T-cell (primary cell): ENCODE measurements at regions not wholly inside any gene's neighbourhood (a gene's known extent, or its start where the extent isn't known, plus 50 kb on each side); places are given as distances from the start of the nearest gene placed in this dataset.

Source experiments
- ATAC-seq, 4 experiments: fragments of 200-7000 bp in 3 of 4; fragments of 150-1000 bp in 1 of 4; cut with Tn5 transposase; replicated peaks in 1 of 4; 1 replicate in 3 of 4; 2 replicates in 1 of 4; pipeline ENCODE4 v1.10.0; 2021; ENCODE audit warnings: moderate library complexity in 3 of 4, mild to moderate bottlenecking in 2 of 4, moderate number of reproducible peaks in 1 of 4
- CTCF ChIA-PET, 2 donors: fragments of 300-600 bp; sonication (Branson Sonifier 250); formaldehyde crosslinking; loops; one replicate each; lab custom pipeline; 2022; ENCODE audit warnings: antibody characterized with exemption in 2 of 2; lab: Charles Lee
- POLR2A ChIA-PET, 2 donors: fragments of 300-600 bp; sonication (Branson Sonifier 250); formaldehyde crosslinking; loops; one replicate each; lab custom pipeline; 2022; ENCODE audit warnings: antibody characterized with exemption in 2 of 2; lab: Charles Lee
- DNase-seq, 35 experiments: peaks; one replicate each; pipeline versions ENCODE4 v3.0.0 to v3.0.0-alpha.2; 2013 to 2023
- H3K27ac ChIP-seq: one replicate; pipeline ENCODE4 v1.5.1; 2013; ENCODE audit warnings: low read length
- H3K27me3 ChIP-seq, 2 experiments: replicated peaks in 1 of 2; 1 replicate in 1 of 2; 2 replicates in 1 of 2; pipeline versions ENCODE4 v1.6.1 to v1.7.0; 2013; ENCODE audit warnings: low read length in 1 of 2, mixed read lengths in 1 of 2; ENCODE audit not compliant: control insufficient read depth in 2 of 2, insufficient read depth in 2 of 2; ENCODE audit errors: extremely low read depth in 1 of 2
- H3K36me3 ChIP-seq, 2 donors: 1 replicate in 1 of 2; 2 replicates in 1 of 2; pipeline versions ENCODE4 v1.6.1 to v1.7.0; 2013; ENCODE audit warnings: low read length in 1 of 2; ENCODE audit not compliant: control insufficient read depth in 2 of 2, insufficient read depth in 1 of 2; ENCODE audit errors: extremely low read depth in 1 of 2
- H3K4me1 ChIP-seq, 2 experiments: 1 replicate in 1 of 2; 2 replicates in 1 of 2; pipeline versions ENCODE4 v1.6.1 to v1.7.0; 2013; ENCODE audit warnings: low read length in 2 of 2, mixed read lengths in 1 of 2; ENCODE audit not compliant: insufficient read depth in 2 of 2, control insufficient read depth in 1 of 2; ENCODE audit errors: extremely low read depth in 1 of 2
- H3K4me3 ChIP-seq, 2 donors: 1 replicate in 1 of 2; 2 replicates in 1 of 2; pipeline versions ENCODE4 v1.5.1 to v1.7.0; 2013; ENCODE audit warnings: mild to moderate bottlenecking in 2 of 2, low read length in 1 of 2, moderate library complexity in 1 of 2; ENCODE audit not compliant: control insufficient read depth in 1 of 2; ENCODE audit errors: extremely low read depth in 1 of 2
- H3K9me3 ChIP-seq: 2 replicates; pipeline ENCODE4 v1.7.0; 2013
- H3K27ac Mint-ChIP-seq, 2 donors: one replicate each; pipeline ENCODE4 v1.8.0; 2020 to 2021; ENCODE audit warnings: mild to moderate bottlenecking in 2 of 2, mixed read lengths in 2 of 2
- H3K27me3 Mint-ChIP-seq, 2 donors: one replicate each; pipeline ENCODE4 v1.8.0; 2021 to 2022; ENCODE audit warnings: mixed read lengths in 2 of 2
- H3K36me3 Mint-ChIP-seq: one replicate; pipeline ENCODE4 v1.8.0; 2021; ENCODE audit warnings: mixed read lengths
- H3K4me1 Mint-ChIP-seq, 3 donors: one replicate each; pipeline ENCODE4 v1.8.0; 2020 to 2022; ENCODE audit warnings: mixed read lengths in 3 of 3, mild to moderate bottlenecking in 1 of 3
- H3K4me3 Mint-ChIP-seq, 3 donors: one replicate each; pipeline ENCODE4 v1.8.0; 2020 to 2022; ENCODE audit warnings: mild to moderate bottlenecking in 3 of 3, mixed read lengths in 3 of 3, moderate library complexity in 3 of 3
- H3K9me3 Mint-ChIP-seq, 3 donors: one replicate each; pipeline ENCODE4 v1.8.0; 2020 to 2022; ENCODE audit warnings: mixed read lengths in 3 of 3
- WGBS: methylation state at CpG from one replicate; pipeline ENCODE4 v1.1.5; 2013; ENCODE audit warnings: missing lambda C conversion rate; ENCODE audit not compliant: insufficient coverage; 5-methylcytosine and 5-hydroxymethylcytosine counted together

DNA sequence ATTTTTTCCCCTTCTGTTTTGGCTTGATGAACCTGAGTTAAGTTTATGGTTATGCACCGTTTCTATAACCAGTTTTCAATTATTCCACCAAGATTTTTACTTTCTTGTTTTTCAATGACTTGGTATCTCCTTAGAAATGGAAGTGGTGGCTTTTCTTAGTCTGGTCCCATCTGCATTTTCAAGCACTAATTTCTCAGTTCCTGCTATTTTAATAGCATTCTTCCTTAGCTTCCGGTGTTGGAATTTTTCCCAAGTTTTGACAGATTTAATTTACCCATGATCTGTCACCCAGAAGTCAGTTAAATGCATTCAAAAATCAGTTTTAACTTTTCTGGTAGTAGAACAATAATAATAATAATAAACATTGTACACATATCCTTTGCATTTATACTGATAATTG is 184.6 kb upstream of the OLFM3 start:
- H3K4me1 Mint-ChIP-seq = no peaks in the 10 kb centered on the region
- H3K36me3 Mint-ChIP-seq = no peaks in the 10 kb centered on the region
- DNase-seq (no peak), ATAC-seq (no peak)
- ChIA-PET POLR2A (no interaction called here), CTCF (no interaction called here)
- H3K4me3 ChIP-seq = no peak overlapping the region
- H3K9me3 ChIP-seq = no peaks in the 10 kb centered on the region
- H3K27me3 Mint-ChIP-seq = no peaks in the 10 kb centered on the region
- H3K27ac ChIP-seq = no peak overlapping the region
- no peak overlapping the region for H3K4me3 Mint-ChIP-seq
- no CpG with 5 or more reads among the region's 2 CpGs for WGBS
- no peaks in the 10 kb centered on the region for H3K27me3 ChIP-seq
- no peak overlapping the region for H3K27ac Mint-ChIP-seq
- no peaks in the 10 kb centered on the region for H3K4me1 ChIP-seq
- H3K9me3 Mint-ChIP-seq = no peaks in the 10 kb centered on the region
- no peaks in the 10 kb centered on the region for H3K36me3 ChIP-seq

DNA sequence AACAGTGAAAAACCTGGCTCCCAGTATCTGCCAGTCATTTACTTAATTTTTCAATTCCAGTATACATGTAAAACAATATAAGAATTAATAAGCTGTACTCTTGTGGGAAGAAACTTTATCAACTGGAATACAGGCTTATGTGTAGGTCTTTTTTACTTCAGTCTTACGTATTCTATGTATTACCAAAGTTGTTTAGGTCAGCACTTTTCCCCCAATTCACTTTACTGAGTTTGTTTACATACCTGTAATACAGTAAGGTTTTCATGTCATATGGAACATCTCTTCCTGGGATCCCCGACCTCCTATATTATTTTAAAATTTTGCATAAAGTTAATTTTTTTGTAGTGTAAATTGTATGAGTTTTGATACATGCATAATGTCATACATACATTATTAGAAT is 181.8 kb upstream of the OLFM3 start:
- no CpG with 5 or more reads among the region's 2 CpGs for WGBS
- POLR2A ChIA-PET = no interaction called here
- CTCF ChIA-PET = no interaction called here
- no peak overlapping the region for H3K27ac Mint-ChIP-seq
- Histone ChIP-seq H3K27me3 (no peaks in the 10 kb centered on the region), H3K36me3 (no peaks in the 10 kb centered on the region), H3K4me3 (no peak overlapping the region), H3K4me1 (no peaks in the 10 kb centered on the region), H3K27ac (no peak overlapping the region), H3K9me3 (no peaks in the 10 kb centered on the region)
- no peaks in the 10 kb centered on the region for H3K9me3 Mint-ChIP-seq
- H3K4me1 Mint-ChIP-seq = no peaks in the 10 kb centered on the region
- ATAC-seq (no peak), DNase-seq (no peak)
- H3K36me3 Mint-ChIP-seq = no peaks in the 10 kb centered on the region
- H3K4me3 Mint-ChIP-seq = no peak overlapping the region
- no peaks in the 10 kb centered on the region for H3K27me3 Mint-ChIP-seq

DNA sequence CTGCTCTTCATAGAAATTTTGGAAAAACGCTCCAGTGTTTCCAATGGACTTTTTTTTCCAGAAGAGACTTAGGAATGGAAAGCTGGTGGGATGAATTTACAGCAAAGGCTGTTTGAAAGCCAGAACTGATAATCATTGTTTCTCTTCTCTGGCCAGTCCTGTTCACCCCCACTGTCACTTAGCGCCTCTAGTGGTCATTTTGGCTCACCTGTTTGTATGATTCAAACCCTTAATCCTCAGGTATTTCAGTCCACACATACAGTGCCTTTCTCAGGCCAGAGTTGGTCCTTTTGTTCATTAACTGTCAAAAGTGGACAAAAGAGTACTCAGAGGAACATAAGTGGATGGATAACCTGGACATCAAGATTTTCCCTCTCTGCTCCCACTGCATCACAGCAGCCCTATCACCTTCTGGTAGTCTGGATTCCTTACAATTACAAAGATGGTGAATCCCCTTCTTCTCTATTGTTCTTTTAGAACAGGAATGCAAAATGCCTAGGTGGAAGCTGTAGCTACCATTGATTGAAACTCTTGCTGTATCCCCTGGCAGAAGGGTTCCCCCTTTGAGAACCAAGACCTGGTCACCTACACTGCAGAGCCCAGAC is 177.6 kb upstream of the OLFM3 start:
- Histone ChIP-seq H3K9me3 (no peaks in the 10 kb centered on the region), H3K36me3 (no peaks in the 10 kb centered on the region), H3K4me3 (no peak overlapping the region), H3K27ac (no peak overlapping the region), H3K27me3 (no peaks in the 10 kb centered on the region), H3K4me1 (no peaks in the 10 kb centered on the region)
- Mint-ChIP-seq H3K4me1 (no peaks in the 10 kb centered on the region), H3K9me3 (no peaks in the 10 kb centered on the region), H3K27ac (no peak overlapping the region), H3K36me3 (no peaks in the 10 kb centered on the region), H3K4me3 (no peak overlapping the region), H3K27me3 (no peaks in the 10 kb centered on the region)
- WGBS = 67% methylated on average over 1 of the region's 2 CpGs
- ChIA-PET POLR2A (no interaction called here), CTCF (no interaction called here)
- ATAC-seq = no peak
- DNase-seq = no peak

GRCh38 chr1:102172200-102172599 is 175.5 kb upstream of the OLFM3 start:
- DNase-seq (no peak), ATAC-seq (no peak)
- CTCF ChIA-PET = no interaction called here
- no peak overlapping the region for H3K4me3 ChIP-seq
- H3K36me3 ChIP-seq = no peaks in the 10 kb centered on the region
- no peaks in the 10 kb centered on the region for H3K4me1 ChIP-seq
- Mint-ChIP-seq H3K27me3 (no peaks in the 10 kb centered on the region), H3K27ac (no peak overlapping the region), H3K4me3 (no peak overlapping the region), H3K9me3 (no peaks in the 10 kb centered on the region), H3K36me3 (no peaks in the 10 kb centered on the region), H3K4me1 (no peaks in the 10 kb centered on the region)
- H3K9me3 ChIP-seq = no peaks in the 10 kb centered on the region
- no peak overlapping the region for H3K27ac ChIP-seq
- POLR2A ChIA-PET = interaction anchor here in 1 of 2 donors (0.6 kb wide), 1 partner anchor 1687 kb away, joined by 4 read pairs; no protein-coding TSS in a partner anchor
- H3K27me3 ChIP-seq = no peaks in the 10 kb centered on the region
- no CpG with 5 or more reads among the region's 1 CpG for WGBS

DNA sequence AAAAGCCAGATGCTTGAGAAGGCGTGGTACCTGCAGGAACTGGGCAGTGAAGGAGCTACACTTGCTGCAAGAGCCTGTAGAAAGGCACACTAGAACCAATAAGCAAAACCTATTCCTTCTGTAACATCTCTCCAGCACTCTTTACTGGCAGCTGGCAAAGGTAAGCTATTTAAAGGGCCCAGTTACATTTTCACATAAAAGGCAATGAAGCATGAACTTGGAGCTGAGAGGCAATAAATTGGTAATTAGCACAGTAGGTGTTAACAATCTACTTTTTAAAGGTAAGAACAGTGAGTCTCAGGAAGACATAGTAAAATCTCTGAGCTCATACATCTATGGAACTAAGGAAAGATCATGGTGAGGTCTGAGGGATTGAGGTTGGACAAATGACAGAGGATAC is 167.1 kb upstream of the OLFM3 start:
- DNase-seq = no peak
- no peaks in the 10 kb centered on the region for H3K36me3 ChIP-seq
- no peaks in the 10 kb centered on the region for H3K9me3 Mint-ChIP-seq
- H3K4me1 ChIP-seq = no peaks in the 10 kb centered on the region
- ATAC-seq = no peak
- H3K4me3 Mint-ChIP-seq = no peak overlapping the region
- H3K4me1 Mint-ChIP-seq = no peaks in the 10 kb centered on the region
- WGBS = 33% methylated on average over 1 of the region's 1 CpG
- H3K4me3 ChIP-seq = no peak overlapping the region
- no peak overlapping the region for H3K27ac Mint-ChIP-seq
- POLR2A ChIA-PET = no interaction called here
- H3K27me3 ChIP-seq = no peaks in the 10 kb centered on the region
- no peaks in the 10 kb centered on the region for H3K36me3 Mint-ChIP-seq
- H3K9me3 ChIP-seq = no peaks in the 10 kb centered on the region
- H3K27me3 Mint-ChIP-seq = no peaks in the 10 kb centered on the region
- CTCF ChIA-PET = no interaction called here
- no peak overlapping the region for H3K27ac ChIP-seq

GRCh38 chr1:102151242-102151641 is 154.5 kb upstream of the OLFM3 start:
- no peaks in the 10 kb centered on the region for H3K27me3 ChIP-seq
- peaks cover 2 to 9% (median 3%) of the 10 kb centered on the region in 3 donors for H3K9me3 Mint-ChIP-seq
- H3K36me3 ChIP-seq = no peaks in the 10 kb centered on the region
- ATAC-seq = no peak
- ChIA-PET POLR2A (no interaction called here), CTCF (no interaction called here)
- WGBS = no CpG with 5 or more reads among the region's 3 CpGs
- H3K4me1 Mint-ChIP-seq = no peaks in the 10 kb centered on the region
- H3K4me3 Mint-ChIP-seq = no peak overlapping the region
- DNase-seq = no peak
- H3K9me3 ChIP-seq = no peaks in the 10 kb centered on the region
- no peak overlapping the region for H3K27ac Mint-ChIP-seq
- H3K4me1 ChIP-seq = no peaks in the 10 kb centered on the region
- H3K27me3 Mint-ChIP-seq = no peaks in the 10 kb centered on the region
- H3K4me3 ChIP-seq = no peak overlapping the region
- H3K27ac ChIP-seq = no peak overlapping the region
- no peaks in the 10 kb centered on the region for H3K36me3 Mint-ChIP-seq

DNA sequence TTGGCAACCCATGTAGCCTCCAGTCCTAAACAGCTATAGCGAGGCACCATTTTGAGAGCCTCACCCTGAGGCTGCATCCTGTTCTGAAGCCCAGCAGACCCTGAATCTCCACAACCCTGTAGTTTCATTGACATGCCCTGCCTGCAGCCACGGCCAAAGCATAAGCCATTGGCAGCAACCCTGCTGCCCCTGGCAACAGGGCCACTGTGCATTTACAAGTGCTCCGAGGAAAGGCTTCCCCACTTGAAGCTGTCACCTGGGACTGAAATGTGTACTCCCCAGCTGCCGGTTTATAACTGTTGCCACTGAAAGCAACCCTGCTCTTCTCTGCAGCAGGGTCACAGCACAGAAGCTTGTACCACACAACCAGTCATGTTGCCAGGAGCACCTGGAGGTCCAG is 124.2 kb upstream of the OLFM3 start:
- 87% methylated on average over 3 of the region's 4 CpGs for WGBS
- DNase-seq (no peak), ATAC-seq (no peak)
- Mint-ChIP-seq H3K4me1 (no peaks in the 10 kb centered on the region), H3K9me3 (peaks cover 0 to 8% (median 3%) of the 10 kb centered on the region in 3 donors), H3K4me3 (no peak overlapping the region), H3K27me3 (no peaks in the 10 kb centered on the region), H3K36me3 (no peaks in the 10 kb centered on the region), H3K27ac (no peak overlapping the region)
- POLR2A ChIA-PET = no interaction called here
- CTCF ChIA-PET = no interaction called here
- Histone ChIP-seq H3K9me3 (no peaks in the 10 kb centered on the region), H3K36me3 (no peaks in the 10 kb centered on the region), H3K27me3 (no peaks in the 10 kb centered on the region), H3K4me3 (no peak overlapping the region), H3K4me1 (no peaks in the 10 kb centered on the region), H3K27ac (no peak overlapping the region)
